HEK293 (cell line): ENCODE measurements at regions not wholly inside any gene's neighbourhood (a gene's known extent, or its start where the extent isn't known, plus 50 kb on each side); places are given as distances from the start of the nearest gene placed in this dataset.

Source experiments
- CTCF ChIA-PET: fragments of 350-600 bp; formaldehyde crosslinking; extraction: SDS; loops from one replicate; lab custom pipeline; 2021; ENCODE audit warnings: antibody characterized with exemption; lab: Yijun Ruan, JAX
- POLR2A ChIA-PET: fragments of 300-600 bp; formaldehyde crosslinking; extraction: SDS; loops from one replicate; lab custom pipeline; 2020; ENCODE audit warnings: antibody characterized with exemption, inconsistent platforms; lab: Yijun Ruan, JAX
- H3K27ac ChIP-seq: fragments of 200-500 bp; sonication (Bioruptor generic); 2 replicates; pipeline ENCODE4 v1.5.1; 2014; ENCODE audit warnings: low read depth, low read length, control low read depth, inconsistent platforms; ENCODE audit errors: extremely low read depth
- H3K36me3 ChIP-seq, 2 experiments: fragments of 200-500 bp in 1 of 2; sonication (Bioruptor generic) in 1 of 2; 1 replicate in 1 of 2; 2 replicates in 1 of 2; pipeline ENCODE4 v1.5.1; 2014 to 2017; ENCODE audit warnings: inconsistent platforms in 2 of 2, low read length in 2 of 2; ENCODE audit not compliant: control insufficient read depth in 2 of 2, insufficient read depth in 1 of 2
- H3K4me1 ChIP-seq: fragments of 200-500 bp; sonication (Bioruptor generic); 2 replicates; pipeline ENCODE4 v1.5.1; 2014; ENCODE audit warnings: mild to moderate bottlenecking, low read length, inconsistent platforms; ENCODE audit not compliant: control insufficient read depth, insufficient read depth
- H3K4me3 ChIP-seq: 2 replicates; pipeline ENCODE4 v1.5.1; 2011; ENCODE audit warnings: low read depth, mild to moderate bottlenecking, control low read depth, low read length, moderate library complexity
- H3K9me3 ChIP-seq: fragments of 200-500 bp; sonication (Bioruptor generic); 2 replicates; pipeline ENCODE4 v1.5.1; 2014; ENCODE audit warnings: low read depth, low read length, inconsistent platforms; ENCODE audit not compliant: control insufficient read depth, insufficient read depth
- ELK4 ChIP-seq: IDR thresholded peaks from 2 replicates; pipeline ENCODE4 v1.6.1; 2011; ENCODE audit warnings: mild to moderate bottlenecking, low read depth, low read length, borderline replicate concordance
- HIC1 ChIP-seq: fragments of 450-650 bp; formaldehyde crosslinking; IDR thresholded peaks from 2 replicates; pipeline ENCODE4 v1.5.1; 2016; ENCODE audit warnings: missing biosample characterization, missing genetic modification characterization
- KLF10 ChIP-seq: fragments of 450-650 bp; IDR thresholded peaks from 2 replicates; pipeline ENCODE4 v1.5.1; 2018; ENCODE audit warnings: missing biosample characterization, mild to moderate bottlenecking, missing genetic modification characterization
- OSR2 ChIP-seq: fragments of 450-650 bp; formaldehyde crosslinking; IDR thresholded peaks from 2 replicates; pipeline ENCODE4 v1.5.1; 2016; ENCODE audit warnings: missing biosample characterization, missing genetic modification characterization
- OVOL3 ChIP-seq: fragments of 450-650 bp; formaldehyde crosslinking; IDR thresholded peaks from 2 replicates; pipeline ENCODE4 v1.5.1; 2016; ENCODE audit warnings: missing biosample characterization, missing genetic modification characterization
- REPIN1 ChIP-seq: fragments of 450-650 bp; formaldehyde crosslinking; IDR thresholded peaks from 2 replicates; pipeline ENCODE4 v1.5.1; 2017; ENCODE audit warnings: missing biosample characterization, missing genetic modification characterization, low read depth
- SCRT1 ChIP-seq: fragments of 450-650 bp; formaldehyde crosslinking; IDR thresholded peaks from 2 replicates; pipeline ENCODE4 v1.5.1; 2016; ENCODE audit warnings: missing biosample characterization, missing genetic modification characterization, borderline replicate concordance
- SETDB1 ChIP-seq: IDR thresholded peaks from one replicate; pipeline ENCODE4 v1.6.1; 2017; ENCODE audit warnings: mild to moderate bottlenecking, low read length, moderate library complexity, mixed read lengths; ENCODE audit not compliant: insufficient read length
- ZBTB7A ChIP-seq: fragments of 450-650 bp; formaldehyde crosslinking; IDR thresholded peaks from 2 replicates; pipeline ENCODE4 v1.5.1; 2016; ENCODE audit warnings: low read depth, missing biosample characterization, missing genetic modification characterization
- ZFP3 ChIP-seq: fragments of 450-650 bp; formaldehyde crosslinking; IDR thresholded peaks from 2 replicates; pipeline ENCODE4 v1.5.1; 2016; ENCODE audit warnings: low read depth, missing biosample characterization, missing genetic modification characterization
- ZFP41 ChIP-seq: fragments of 450-650 bp; formaldehyde crosslinking; IDR thresholded peaks from 2 replicates; pipeline ENCODE4 v1.5.1; 2016; ENCODE audit warnings: missing biosample characterization, missing genetic modification characterization, borderline replicate concordance
- ZNF121 ChIP-seq: fragments of 450-650 bp; formaldehyde crosslinking; IDR thresholded peaks from 2 replicates; pipeline ENCODE4 v1.5.1; 2016; ENCODE audit warnings: missing biosample characterization, missing genetic modification characterization
- ZNF133 ChIP-seq: fragments of 450-650 bp; formaldehyde crosslinking; IDR thresholded peaks from 2 replicates; pipeline ENCODE4 v1.5.1; 2016; ENCODE audit warnings: missing biosample characterization, missing genetic modification characterization
- ZNF140 ChIP-seq: fragments of 450-650 bp; formaldehyde crosslinking; IDR thresholded peaks from 2 replicates; pipeline ENCODE4 v1.5.1; 2016; ENCODE audit warnings: missing biosample characterization, missing genetic modification characterization
- ZNF146 ChIP-seq: fragments of 450-650 bp; formaldehyde crosslinking; IDR thresholded peaks from 2 replicates; pipeline ENCODE4 v1.5.1; 2016; ENCODE audit warnings: missing biosample characterization, missing genetic modification characterization
- ZNF223 ChIP-seq: fragments of 450-650 bp; formaldehyde crosslinking; IDR thresholded peaks from 2 replicates; pipeline ENCODE4 v1.5.1; 2016; ENCODE audit warnings: missing biosample characterization, missing genetic modification characterization
- ZNF350 ChIP-seq: fragments of 450-650 bp; formaldehyde crosslinking; IDR thresholded peaks from 2 replicates; pipeline ENCODE4 v1.5.0; 2017; ENCODE audit warnings: missing biosample characterization, mild to moderate bottlenecking, missing genetic modification characterization
- ZNF354C ChIP-seq: fragments of 450-650 bp; formaldehyde crosslinking; IDR thresholded peaks from 2 replicates; pipeline ENCODE4 v1.5.1; 2016; ENCODE audit warnings: missing biosample characterization, missing genetic modification characterization, low read depth, borderline replicate concordance
- ZNF654 ChIP-seq: fragments of 450-650 bp; formaldehyde crosslinking; IDR thresholded peaks from 2 replicates; pipeline ENCODE4 v1.5.1; 2016; ENCODE audit warnings: low read depth, missing biosample characterization, missing genetic modification characterization
- ZNF830 ChIP-seq: fragments of 450-650 bp; IDR thresholded peaks from 2 replicates; pipeline ENCODE4 v1.5.0; 2018; ENCODE audit warnings: missing biosample characterization, missing genetic modification characterization, low read depth, mild to moderate bottlenecking, moderate library complexity
- TF ChIP-seq, protein P1 (sequence below): fragments of 450-650 bp; formaldehyde crosslinking; IDR thresholded peaks from 2 replicates; pipeline ENCODE4 v1.5.1; 2017; ENCODE audit warnings: missing biosample characterization, mild to moderate bottlenecking, missing genetic modification characterization, moderate library complexity
- TF ChIP-seq, protein P2 (sequence below): fragments of 450-650 bp; formaldehyde crosslinking; IDR thresholded peaks from 2 replicates; pipeline ENCODE4 v1.5.1; 2016; ENCODE audit warnings: missing biosample characterization, missing genetic modification characterization
- TF ChIP-seq, protein P3 (sequence below): fragments of 450-650 bp; formaldehyde crosslinking; IDR thresholded peaks from 2 replicates; pipeline ENCODE4 v1.5.1; 2017; ENCODE audit warnings: missing biosample characterization, missing genetic modification characterization

DNA sequence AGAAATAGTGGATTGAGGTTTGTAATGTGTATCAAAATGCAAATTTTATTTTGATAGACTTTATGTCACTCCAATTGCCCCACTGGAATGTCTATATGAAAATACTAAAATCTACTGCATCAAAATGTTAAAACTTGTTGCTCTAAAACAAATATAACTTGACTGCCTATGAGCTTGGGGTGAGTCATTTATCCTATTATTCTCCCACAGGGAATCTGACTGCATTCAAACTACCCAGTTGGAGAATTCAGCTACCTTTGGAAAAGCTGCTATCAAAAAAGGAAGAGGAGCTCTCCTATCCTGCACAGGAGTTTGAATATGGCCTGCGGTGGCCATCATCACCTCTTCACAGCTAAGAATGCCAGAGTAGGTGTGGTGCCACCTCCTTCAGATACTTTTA is 173.1 kb downstream of the KLHL28 start:
- no peaks in the 10 kb centered on the region for H3K9me3 ChIP-seq
- no peak overlapping the region for H3K27ac ChIP-seq
- H3K4me3 ChIP-seq: no peak overlapping the region
- no peak for TF ChIP-seq ZFP41 (tag by site-specific recombination)
- TF ChIP-seq ZFP3 (tag by site-specific recombination): no peak
- TF ChIP-seq OSR2: no peak
- no peak for TF ChIP-seq KLF10 (tag by site-specific recombination)
- TF ChIP-seq ZNF354C (tag by site-specific recombination): no peak
- TF ChIP-seq ELK4: no peak
- TF ChIP-seq, protein P1, sequence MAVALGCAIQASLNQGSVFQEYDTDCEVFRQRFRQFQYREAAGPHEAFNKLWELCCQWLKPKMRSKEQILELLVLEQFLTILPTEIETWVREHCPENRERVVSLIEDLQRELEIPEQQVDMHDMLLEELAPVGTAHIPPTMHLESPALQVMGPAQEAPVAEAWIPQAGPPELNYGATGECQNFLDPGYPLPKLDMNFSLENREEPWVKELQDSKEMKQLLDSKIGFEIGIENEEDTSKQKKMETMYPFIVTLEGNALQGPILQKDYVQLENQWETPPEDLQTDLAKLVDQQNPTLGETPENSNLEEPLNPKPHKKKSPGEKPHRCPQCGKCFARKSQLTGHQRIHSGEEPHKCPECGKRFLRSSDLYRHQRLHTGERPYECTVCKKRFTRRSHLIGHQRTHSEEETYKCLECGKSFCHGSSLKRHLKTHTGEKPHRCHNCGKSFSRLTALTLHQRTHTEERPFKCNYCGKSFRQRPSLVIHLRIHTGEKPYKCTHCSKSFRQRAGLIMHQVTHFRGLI (tag by site-specific recombination): no peak
- no peak for TF ChIP-seq ZBTB7A
- no peak for TF ChIP-seq OVOL3 (tag by site-specific recombination)
- TF ChIP-seq ZNF146 (tag by site-specific recombination): no peak
- TF ChIP-seq, protein P2, sequence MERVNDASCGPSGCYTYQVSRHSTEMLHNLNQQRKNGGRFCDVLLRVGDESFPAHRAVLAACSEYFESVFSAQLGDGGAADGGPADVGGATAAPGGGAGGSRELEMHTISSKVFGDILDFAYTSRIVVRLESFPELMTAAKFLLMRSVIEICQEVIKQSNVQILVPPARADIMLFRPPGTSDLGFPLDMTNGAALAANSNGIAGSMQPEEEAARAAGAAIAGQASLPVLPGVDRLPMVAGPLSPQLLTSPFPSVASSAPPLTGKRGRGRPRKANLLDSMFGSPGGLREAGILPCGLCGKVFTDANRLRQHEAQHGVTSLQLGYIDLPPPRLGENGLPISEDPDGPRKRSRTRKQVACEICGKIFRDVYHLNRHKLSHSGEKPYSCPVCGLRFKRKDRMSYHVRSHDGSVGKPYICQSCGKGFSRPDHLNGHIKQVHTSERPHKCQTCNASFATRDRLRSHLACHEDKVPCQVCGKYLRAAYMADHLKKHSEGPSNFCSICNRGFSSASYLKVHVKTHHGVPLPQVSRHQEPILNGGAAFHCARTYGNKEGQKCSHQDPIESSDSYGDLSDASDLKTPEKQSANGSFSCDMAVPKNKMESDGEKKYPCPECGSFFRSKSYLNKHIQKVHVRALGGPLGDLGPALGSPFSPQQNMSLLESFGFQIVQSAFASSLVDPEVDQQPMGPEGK (tag by site-specific recombination): no peak
- TF ChIP-seq ZNF654 (tag by site-specific recombination): no peak
- TF ChIP-seq ZNF140 (tag by site-specific recombination): no peak
- no peak for TF ChIP-seq SETDB1
- no peak for TF ChIP-seq REPIN1 (tag by site-specific recombination)
- TF ChIP-seq ZNF121 (tag by site-specific recombination): no peak
- no peaks in the 10 kb centered on the region for H3K36me3 ChIP-seq
- CTCF ChIA-PET: no interaction called here
- POLR2A ChIA-PET: no interaction called here
- no peaks in the 10 kb centered on the region for H3K4me1 ChIP-seq

- Histone ChIP-seq H3K27ac (no peak overlapping the region), H3K9me3 (no peaks in the 10 kb centered on the region), H3K36me3 (no peaks in the 10 kb centered on the region), H3K4me1 (no peaks in the 10 kb centered on the region), H3K4me3 (no peak overlapping the region)
- ChIA-PET CTCF (interaction anchor here (0.7 kb wide), 1 partner anchor 282 kb away, joined by 3 read pairs; no protein-coding TSS in a partner anchor), POLR2A (no interaction called here)
- TF ChIP-seq ZNF350 (no peak), HIC1 (tag by site-specific recombination) (no peak), ZFP3 (tag by site-specific recombination) (no peak), ZNF133 (no peak), SCRT1 (tag by site-specific recombination) (no peak), ZNF223 (no peak), ZNF830 (tag by site-specific recombination) (no peak)
- TF ChIP-seq, protein P3, sequence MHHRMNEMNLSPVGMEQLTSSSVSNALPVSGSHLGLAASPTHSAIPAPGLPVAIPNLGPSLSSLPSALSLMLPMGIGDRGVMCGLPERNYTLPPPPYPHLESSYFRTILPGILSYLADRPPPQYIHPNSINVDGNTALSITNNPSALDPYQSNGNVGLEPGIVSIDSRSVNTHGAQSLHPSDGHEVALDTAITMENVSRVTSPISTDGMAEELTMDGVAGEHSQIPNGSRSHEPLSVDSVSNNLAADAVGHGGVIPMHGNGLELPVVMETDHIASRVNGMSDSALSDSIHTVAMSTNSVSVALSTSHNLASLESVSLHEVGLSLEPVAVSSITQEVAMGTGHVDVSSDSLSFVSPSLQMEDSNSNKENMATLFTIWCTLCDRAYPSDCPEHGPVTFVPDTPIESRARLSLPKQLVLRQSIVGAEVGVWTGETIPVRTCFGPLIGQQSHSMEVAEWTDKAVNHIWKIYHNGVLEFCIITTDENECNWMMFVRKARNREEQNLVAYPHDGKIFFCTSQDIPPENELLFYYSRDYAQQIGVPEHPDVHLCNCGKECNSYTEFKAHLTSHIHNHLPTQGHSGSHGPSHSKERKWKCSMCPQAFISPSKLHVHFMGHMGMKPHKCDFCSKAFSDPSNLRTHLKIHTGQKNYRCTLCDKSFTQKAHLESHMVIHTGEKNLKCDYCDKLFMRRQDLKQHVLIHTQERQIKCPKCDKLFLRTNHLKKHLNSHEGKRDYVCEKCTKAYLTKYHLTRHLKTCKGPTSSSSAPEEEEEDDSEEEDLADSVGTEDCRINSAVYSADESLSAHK: no peak
- TF ChIP-seq, protein P2 (tag by site-specific recombination): no peak
These were observed 176.7 kb downstream of the KLHL28 start for GRCh38 chr14:44785096-44785495.
